Astrocyte (in vitro differentiated cells and primary cell): ENCODE measurements at regions not wholly inside any gene's neighbourhood (a gene's known extent, or its start where the extent isn't known, plus 50 kb on each side); places are given as distances from the start of the nearest gene placed in this dataset.

Experiments
- DNase-seq: peaks from one replicate; pipeline ENCODE4 v3.0.0-alpha.2; 2010; ENCODE audit warnings: low read depth
- FAIRE-seq: peaks from 2 replicates; lab custom pipeline; 2011; peaks lifted over from hg19 to GRCh38; lab: Jason Lieb, UNC
- H2AFZ ChIP-seq: 2 replicates; pipeline ENCODE4 v1.6.0; 2012; ENCODE audit warnings: low read depth, low read length, inconsistent platforms
- H3K27ac ChIP-seq: 2 replicates; pipeline ENCODE4 v1.5.1; 2011; ENCODE audit warnings: low read depth, low read length, inconsistent platforms
- H3K27me3 ChIP-seq: 2 replicates; pipeline ENCODE4 v1.6.0; 2011; ENCODE audit warnings: low read length, inconsistent platforms; ENCODE audit not compliant: insufficient read depth
- H3K36me3 ChIP-seq: 2 replicates; pipeline ENCODE4 v1.5.1; 2011; ENCODE audit warnings: low read length, inconsistent platforms; ENCODE audit not compliant: insufficient read depth
- H3K4me1 ChIP-seq: 2 replicates; pipeline ENCODE4 v1.5.1; 2011; ENCODE audit warnings: low read length, inconsistent platforms; ENCODE audit not compliant: insufficient read depth
- H3K4me2 ChIP-seq: 2 replicates; pipeline ENCODE4 v1.6.0; 2012; ENCODE audit warnings: low read length, inconsistent platforms
- H3K4me3 ChIP-seq: 2 replicates; pipeline ENCODE4 v1.5.1; 2011; ENCODE audit warnings: low read depth, mild to moderate bottlenecking, low read length, inconsistent platforms; ENCODE audit not compliant: insufficient read depth
- H3K79me2 ChIP-seq: 2 replicates; pipeline ENCODE4 v1.6.0; 2012; ENCODE audit warnings: mild to moderate bottlenecking, low read length, inconsistent platforms; ENCODE audit not compliant: insufficient read depth
- H3K9ac ChIP-seq: 2 replicates; pipeline ENCODE4 v1.6.0; 2012; ENCODE audit warnings: mild to moderate bottlenecking, low read length, inconsistent platforms
- H3K9me3 ChIP-seq: 2 replicates; pipeline ENCODE4 v1.5.1; 2012; ENCODE audit warnings: low read depth, mild to moderate bottlenecking, low read length, inconsistent platforms; ENCODE audit not compliant: insufficient read depth
- H4K20me1 ChIP-seq: 2 replicates; pipeline ENCODE4 v1.6.0; 2012; ENCODE audit warnings: low read length, inconsistent platforms; ENCODE audit not compliant: insufficient read depth
- H3K27ac Mint-ChIP-seq: one replicate; pipeline ENCODE4 v1.8.0; 2021; ENCODE audit warnings: mild to moderate bottlenecking, mixed read lengths; ENCODE audit not compliant: unreplicated experiment
- H3K27me3 Mint-ChIP-seq: one replicate; pipeline ENCODE4 v1.8.0; 2021; ENCODE audit warnings: low read depth, mixed read lengths; ENCODE audit not compliant: unreplicated experiment
- H3K36me3 Mint-ChIP-seq: one replicate; pipeline ENCODE4 v1.8.0; 2021; ENCODE audit warnings: low read depth, mixed read lengths; ENCODE audit not compliant: unreplicated experiment
- H3K4me1 Mint-ChIP-seq: one replicate; pipeline ENCODE4 v1.8.0; 2021; ENCODE audit warnings: low read depth, mixed read lengths; ENCODE audit not compliant: unreplicated experiment
- H3K4me3 Mint-ChIP-seq: one replicate; pipeline ENCODE4 v1.8.0; 2021; ENCODE audit warnings: mild to moderate bottlenecking, moderate library complexity, mixed read lengths; ENCODE audit not compliant: unreplicated experiment
- H3K9me3 Mint-ChIP-seq: one replicate; pipeline ENCODE4 v1.8.0; 2021; ENCODE audit warnings: mild to moderate bottlenecking, mixed read lengths; ENCODE audit not compliant: unreplicated experiment
- EZH2 ChIP-seq: IDR thresholded peaks from 2 replicates; pipeline ENCODE4 v1.6.1; 2012; ENCODE audit warnings: mild to moderate bottlenecking, low read length, inconsistent platforms; ENCODE audit not compliant: insufficient read depth
- TF ChIP-seq, protein P1 (sequence below): IDR thresholded peaks from 2 replicates; pipeline ENCODE4 v1.5.1; 2011; ENCODE audit warnings: low read depth, mild to moderate bottlenecking, inconsistent platforms, low read length, moderate library complexity; ENCODE audit not compliant: insufficient read depth

DNA sequence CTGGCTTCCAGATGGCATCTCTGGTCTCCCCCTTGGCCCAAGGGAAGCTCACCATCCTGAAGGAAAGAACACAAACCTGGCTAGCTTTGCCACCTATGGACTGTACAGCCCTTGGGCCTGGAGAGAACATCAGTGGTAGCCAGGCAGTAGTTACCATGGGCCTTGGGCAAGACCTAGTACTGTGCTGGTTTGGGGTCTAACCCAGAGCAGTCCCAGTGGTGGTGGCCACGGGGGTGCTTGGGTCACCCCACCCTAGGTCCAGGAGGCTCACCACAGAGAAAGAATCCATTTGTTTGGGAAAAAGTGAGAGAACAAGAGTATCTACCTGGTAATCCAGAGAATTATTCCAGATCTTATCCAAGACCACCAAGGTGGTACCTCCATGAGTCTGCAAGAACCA, 290.7 kb upstream of the PPP1R2C start:
- no peaks in the 10 kb centered on the region for H3K9me3 Mint-ChIP-seq
- H3K36me3 ChIP-seq: no peaks in the 10 kb centered on the region
- no peaks in the 10 kb centered on the region for H3K79me2 ChIP-seq
- H2AFZ ChIP-seq: no peak overlapping the region
- H3K27me3 Mint-ChIP-seq: no peaks in the 10 kb centered on the region
- H3K9ac ChIP-seq: no peak overlapping the region
- DNase-seq (no peak), FAIRE-seq (no peak)
- H3K9me3 ChIP-seq: no peaks in the 10 kb centered on the region
- no peaks in the 10 kb centered on the region for H4K20me1 ChIP-seq
- TF ChIP-seq EZH2: no peak
- TF ChIP-seq, protein P1, sequence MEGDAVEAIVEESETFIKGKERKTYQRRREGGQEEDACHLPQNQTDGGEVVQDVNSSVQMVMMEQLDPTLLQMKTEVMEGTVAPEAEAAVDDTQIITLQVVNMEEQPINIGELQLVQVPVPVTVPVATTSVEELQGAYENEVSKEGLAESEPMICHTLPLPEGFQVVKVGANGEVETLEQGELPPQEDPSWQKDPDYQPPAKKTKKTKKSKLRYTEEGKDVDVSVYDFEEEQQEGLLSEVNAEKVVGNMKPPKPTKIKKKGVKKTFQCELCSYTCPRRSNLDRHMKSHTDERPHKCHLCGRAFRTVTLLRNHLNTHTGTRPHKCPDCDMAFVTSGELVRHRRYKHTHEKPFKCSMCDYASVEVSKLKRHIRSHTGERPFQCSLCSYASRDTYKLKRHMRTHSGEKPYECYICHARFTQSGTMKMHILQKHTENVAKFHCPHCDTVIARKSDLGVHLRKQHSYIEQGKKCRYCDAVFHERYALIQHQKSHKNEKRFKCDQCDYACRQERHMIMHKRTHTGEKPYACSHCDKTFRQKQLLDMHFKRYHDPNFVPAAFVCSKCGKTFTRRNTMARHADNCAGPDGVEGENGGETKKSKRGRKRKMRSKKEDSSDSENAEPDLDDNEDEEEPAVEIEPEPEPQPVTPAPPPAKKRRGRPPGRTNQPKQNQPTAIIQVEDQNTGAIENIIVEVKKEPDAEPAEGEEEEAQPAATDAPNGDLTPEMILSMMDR: no peak
- no peak overlapping the region for H3K27ac Mint-ChIP-seq
- H3K4me3 Mint-ChIP-seq: no peak overlapping the region
- H3K4me1 ChIP-seq: no peaks in the 10 kb centered on the region
- H3K36me3 Mint-ChIP-seq: no peaks in the 10 kb centered on the region
- no peak overlapping the region for H3K4me2 ChIP-seq
- H3K4me1 Mint-ChIP-seq: peaks cover 2% of the 10 kb centered on the region
- no peak overlapping the region for H3K4me3 ChIP-seq
- H3K27me3 ChIP-seq: no peaks in the 10 kb centered on the region
- no peak overlapping the region for H3K27ac ChIP-seq

- no peak overlapping the region for H2AFZ ChIP-seq
- H3K9ac ChIP-seq: no peak overlapping the region
- TF ChIP-seq, protein P1: no peak
- TF ChIP-seq EZH2: no peak
- Mint-ChIP-seq H3K27ac (no peak overlapping the region), H3K27me3 (no peaks in the 10 kb centered on the region), H3K4me3 (no peak overlapping the region), H3K36me3 (no peaks in the 10 kb centered on the region), H3K9me3 (no peaks in the 10 kb centered on the region), H3K4me1 (peaks cover 2% of the 10 kb centered on the region)
- H3K36me3 ChIP-seq: no peaks in the 10 kb centered on the region
- no peaks in the 10 kb centered on the region for H4K20me1 ChIP-seq
- H3K27ac ChIP-seq: no peak overlapping the region
- no peak overlapping the region for H3K4me3 ChIP-seq
- H3K79me2 ChIP-seq: no peaks in the 10 kb centered on the region
- no peak overlapping the region for H3K4me2 ChIP-seq
- DNase-seq: no peak
- no peaks in the 10 kb centered on the region for H3K9me3 ChIP-seq
- H3K4me1 ChIP-seq: no peaks in the 10 kb centered on the region
- no peaks in the 10 kb centered on the region for H3K27me3 ChIP-seq
- FAIRE-seq: peak; percentile 81
These were observed 305.1 kb upstream of the PPP1R2C start for GRCh38 chrX:43083016-43083415.

DNA sequence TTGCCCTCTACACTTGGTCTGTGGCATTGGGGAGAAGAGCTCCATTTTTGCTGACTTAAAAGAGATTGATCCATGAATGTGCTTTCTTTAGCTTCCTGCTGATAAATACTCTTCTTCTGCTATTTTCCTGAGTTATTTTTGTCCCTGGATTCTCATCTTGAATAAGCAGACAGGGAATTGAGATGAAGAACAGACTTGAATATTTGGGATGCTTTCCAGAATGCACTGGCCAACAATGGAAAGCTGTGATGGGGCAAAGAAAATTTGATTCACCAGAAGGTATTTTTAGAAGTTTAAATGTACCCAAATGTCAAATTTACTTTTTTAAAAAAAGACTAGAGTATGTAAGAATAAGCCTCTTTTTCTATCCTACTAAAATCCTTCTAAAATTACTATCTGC, 309.9 kb upstream of the PPP1R2C start:
- Histone ChIP-seq H2AFZ (no peak overlapping the region), H4K20me1 (no peaks in the 10 kb centered on the region), H3K4me2 (no peak overlapping the region), H3K79me2 (no peaks in the 10 kb centered on the region), H3K9ac (no peak overlapping the region), H3K4me1 (no peaks in the 10 kb centered on the region), H3K4me3 (no peak overlapping the region), H3K9me3 (no peaks in the 10 kb centered on the region), H3K27ac (no peak overlapping the region), H3K27me3 (no peaks in the 10 kb centered on the region), H3K36me3 (no peaks in the 10 kb centered on the region)
- no peaks in the 10 kb centered on the region for H3K36me3 Mint-ChIP-seq
- H3K4me3 Mint-ChIP-seq: no peak overlapping the region
- H3K27ac Mint-ChIP-seq: no peak overlapping the region
- H3K9me3 Mint-ChIP-seq: no peaks in the 10 kb centered on the region
- FAIRE-seq (peak; percentile 83), DNase-seq (no peak)
- peaks cover 2% of the 10 kb centered on the region for H3K4me1 Mint-ChIP-seq
- TF ChIP-seq, protein P1: no peak
- no peak for TF ChIP-seq EZH2
- no peaks in the 10 kb centered on the region for H3K27me3 Mint-ChIP-seq
